KMS-11 (cell line): ENCODE measurements at regions not wholly inside any gene's neighbourhood (a gene's known extent, or its start where the extent isn't known, plus 50 kb on each side); places are given as distances from the start of the nearest gene placed in this dataset.

Source experiments
- H2AFZ ChIP-seq: fragments of 200-600 bp; sonication (generic); 2 replicates; pipeline ENCODE4 v1.6.1; 2016; ENCODE audit warnings: antibody characterized with exemption, mixed run types, low read depth
- H3K27ac ChIP-seq: fragments of 200-600 bp; sonication (generic); 2 replicates; pipeline ENCODE4 v1.6.1; 2016; ENCODE audit warnings: mild to moderate bottlenecking, mixed run types
- H3K27me3 ChIP-seq: fragments of 200-600 bp; sonication (generic); 2 replicates; pipeline ENCODE4 v1.6.1; 2017; ENCODE audit warnings: mild to moderate bottlenecking, low read depth, mixed run types, moderate library complexity; ENCODE audit not compliant: insufficient read depth
- H3K36me3 ChIP-seq: fragments of 200-600 bp; sonication (generic); 2 replicates; pipeline ENCODE4 v1.6.1; 2017; ENCODE audit warnings: mild to moderate bottlenecking, mixed run types; ENCODE audit not compliant: insufficient read depth
- H3K4me1 ChIP-seq: fragments of 200-600 bp; sonication (generic); 2 replicates; pipeline ENCODE4 v1.6.1; 2016; ENCODE audit warnings: mild to moderate bottlenecking, low read depth, mixed run types; ENCODE audit not compliant: poor library complexity, severe bottlenecking
- H3K4me2 ChIP-seq: fragments of 200-600 bp; sonication (generic); 2 replicates; pipeline ENCODE4 v1.7.0; 2016; ENCODE audit warnings: mild to moderate bottlenecking, mixed run types
- H3K4me3 ChIP-seq: fragments of 200-600 bp; sonication (generic); IDR thresholded peaks from 2 replicates; pipeline ENCODE4 v1.6.1; 2017; ENCODE audit warnings: low read depth, low read length, mixed read lengths; ENCODE audit not compliant: insufficient read depth
- H3K79me2 ChIP-seq: fragments of 200-600 bp; sonication (generic); 2 replicates; pipeline ENCODE4 v1.6.1; 2016; ENCODE audit warnings: low read depth, mixed run types; ENCODE audit not compliant: insufficient read depth
- H3K9ac ChIP-seq: fragments of 200-600 bp; sonication (generic); 2 replicates; pipeline ENCODE4 v1.6.1; 2016; ENCODE audit warnings: mild to moderate bottlenecking, mixed run types
- H4K20me1 ChIP-seq: fragments of 200-600 bp; sonication (generic); 2 replicates; pipeline ENCODE4 v1.6.1; 2016; ENCODE audit warnings: mild to moderate bottlenecking, mixed run types; ENCODE audit not compliant: insufficient read depth
- CTCF ChIP-seq: fragments of 200-600 bp; sonication (generic); conservative IDR thresholded peaks from 2 replicates; pipeline ENCODE4 v1.6.1; 2017; ENCODE audit warnings: low read depth, mild to moderate bottlenecking, antibody characterized with exemption, low read length, moderate library complexity, mixed read lengths

GRCh38 chr16:86196687-86197391 is 297.9 kb downstream of the IRF8 start:
- Histone ChIP-seq H3K36me3 (no peaks in the 10 kb centered on the region), H3K9ac (no peak overlapping the region), H3K4me3 (no peak overlapping the region), H3K79me2 (no peaks in the 10 kb centered on the region), H3K27ac (no peak overlapping the region), H3K4me1 (no peaks in the 10 kb centered on the region), H2AFZ (no peak overlapping the region), H4K20me1 (no peaks in the 10 kb centered on the region), H3K27me3 (peaks cover 88% of the 10 kb centered on the region), H3K4me2 (no peak overlapping the region)
- TF ChIP-seq CTCF = no peak

GRCh38 chr16:86198206-86199118 is 299.5 kb downstream of the IRF8 start:
- no peak overlapping the region for H2AFZ ChIP-seq
- no peak overlapping the region for H3K27ac ChIP-seq
- no peaks in the 10 kb centered on the region for H3K4me1 ChIP-seq
- no peak for TF ChIP-seq CTCF
- H3K4me3 ChIP-seq = no peak overlapping the region
- H3K36me3 ChIP-seq = no peaks in the 10 kb centered on the region
- no peak overlapping the region for H3K9ac ChIP-seq
- H3K27me3 ChIP-seq = peaks cover 88% of the 10 kb centered on the region
- no peaks in the 10 kb centered on the region for H3K79me2 ChIP-seq
- H3K4me2 ChIP-seq = no peak overlapping the region
- H4K20me1 ChIP-seq = no peaks in the 10 kb centered on the region

GRCh38 chr16:86199182-86199581 is 300.2 kb downstream of the IRF8 start:
- no peak overlapping the region for H2AFZ ChIP-seq
- H3K27ac ChIP-seq = no peak overlapping the region
- H3K4me2 ChIP-seq = no peak overlapping the region
- H4K20me1 ChIP-seq = no peaks in the 10 kb centered on the region
- H3K79me2 ChIP-seq = no peaks in the 10 kb centered on the region
- TF ChIP-seq CTCF = no peak
- H3K4me3 ChIP-seq = no peak overlapping the region
- H3K4me1 ChIP-seq = no peaks in the 10 kb centered on the region
- H3K9ac ChIP-seq = no peak overlapping the region
- no peaks in the 10 kb centered on the region for H3K36me3 ChIP-seq
- H3K27me3 ChIP-seq = peaks cover 86% of the 10 kb centered on the region

GRCh38 chr16:86199871-86200695 is 301.1 kb downstream of the IRF8 start:
- H3K4me1 ChIP-seq = no peaks in the 10 kb centered on the region
- no peak for TF ChIP-seq CTCF
- H3K4me2 ChIP-seq = no peak overlapping the region
- H2AFZ ChIP-seq = no peak overlapping the region
- H3K27ac ChIP-seq = no peak overlapping the region
- no peak overlapping the region for H3K4me3 ChIP-seq
- H3K79me2 ChIP-seq = no peaks in the 10 kb centered on the region
- H3K36me3 ChIP-seq = no peaks in the 10 kb centered on the region
- no peaks in the 10 kb centered on the region for H4K20me1 ChIP-seq
- no peak overlapping the region for H3K9ac ChIP-seq
- H3K27me3 ChIP-seq = peaks cover 79% of the 10 kb centered on the region
